Muscle layer of duodenum (tissue), 2 donors: ENCODE measurements at regions not wholly inside any gene's neighbourhood (a gene's known extent, or its start where the extent isn't known, plus 50 kb on each side); places are given as distances from the start of the nearest gene placed in this dataset.

Experiments
- H3K27ac ChIP-seq: one replicate; pipeline ENCODE4 v1.7.0; 2013; ENCODE audit warnings: mild to moderate bottlenecking, low read length
- H3K27me3 ChIP-seq: one replicate; pipeline ENCODE4 v1.7.0; 2013; ENCODE audit warnings: low read depth, mild to moderate bottlenecking, control low read depth, low read length
- H3K36me3 ChIP-seq, 2 donors: one replicate each; pipeline ENCODE4 v1.7.0; 2013; ENCODE audit warnings: low read length in 2 of 2, control low read depth in 1 of 2, mild to moderate bottlenecking in 1 of 2; ENCODE audit not compliant: insufficient read depth in 2 of 2, control insufficient read depth in 1 of 2
- H3K4me1 ChIP-seq, 2 donors: one replicate each; pipeline ENCODE4 v1.7.0; 2013; ENCODE audit warnings: low read length in 2 of 2, mild to moderate bottlenecking in 2 of 2, control low read depth in 1 of 2, moderate library complexity in 1 of 2; ENCODE audit not compliant: insufficient read depth in 2 of 2, control insufficient read depth in 1 of 2
- H3K4me3 ChIP-seq, 2 donors: one replicate each; pipeline ENCODE4 v1.7.0; 2013; ENCODE audit warnings: low read length in 2 of 2, low read depth in 1 of 2, mild to moderate bottlenecking in 1 of 2
- H3K9me3 ChIP-seq, 2 donors: one replicate each; pipeline ENCODE4 v1.7.0; 2013; ENCODE audit warnings: low read length in 2 of 2, control low read depth in 1 of 2, mild to moderate bottlenecking in 1 of 2; ENCODE audit not compliant: control insufficient read depth in 1 of 2
- donor health status: healthy.

GRCh38 chr2:166671801-166672200 is 177.8 kb upstream of the SCN7A start:
- Histone ChIP-seq H3K4me3 (no peak overlapping the region), H3K36me3 (no peaks in the 10 kb centered on the region), H3K9me3 (no peaks in the 10 kb centered on the region), H3K27ac (no peak overlapping the region), H3K27me3 (no peaks in the 10 kb centered on the region), H3K4me1 (no peaks in the 10 kb centered on the region)

- no peaks in the 10 kb centered on the region for H3K36me3 ChIP-seq
- H3K4me3 ChIP-seq, result no peak overlapping the region
- no peaks in the 10 kb centered on the region for H3K27me3 ChIP-seq
- H3K27ac ChIP-seq, result no peak overlapping the region
- no peaks in the 10 kb centered on the region for H3K9me3 ChIP-seq
- no peaks in the 10 kb centered on the region for H3K4me1 ChIP-seq
These were observed 177.2 kb upstream of the SCN7A start for GRCh38 chr2:166671235-166671634.

GRCh38 chr2:166665991-166666940 is 172.2 kb upstream of the SCN7A start:
- H3K4me1 ChIP-seq, result no peaks in the 10 kb centered on the region
- no peak overlapping the region for H3K27ac ChIP-seq
- H3K9me3 ChIP-seq, result no peaks in the 10 kb centered on the region
- no peaks in the 10 kb centered on the region for H3K27me3 ChIP-seq
- H3K36me3 ChIP-seq, result no peaks in the 10 kb centered on the region
- no peak overlapping the region for H3K4me3 ChIP-seq

- H3K27me3 ChIP-seq, result no peaks in the 10 kb centered on the region
- no peak overlapping the region for H3K27ac ChIP-seq
- no peaks in the 10 kb centered on the region for H3K9me3 ChIP-seq
- H3K4me3 ChIP-seq, result no peak overlapping the region
- H3K4me1 ChIP-seq, result no peaks in the 10 kb centered on the region
- no peaks in the 10 kb centered on the region for H3K36me3 ChIP-seq
These were observed 167.8 kb upstream of the SCN7A start for GRCh38 chr2:166661824-166662223.

- Histone ChIP-seq H3K9me3 (no peaks in the 10 kb centered on the region), H3K27me3 (no peaks in the 10 kb centered on the region), H3K36me3 (no peaks in the 10 kb centered on the region), H3K4me1 (no peaks in the 10 kb centered on the region), H3K27ac (no peak overlapping the region), H3K4me3 (no peak overlapping the region)
These were observed 167.3 kb upstream of the SCN7A start for GRCh38 chr2:166661391-166661790.

- Histone ChIP-seq H3K36me3 (no peaks in the 10 kb centered on the region), H3K9me3 (no peaks in the 10 kb centered on the region), H3K27ac (no peak overlapping the region), H3K4me1 (no peaks in the 10 kb centered on the region), H3K27me3 (no peaks in the 10 kb centered on the region), H3K4me3 (no peak overlapping the region)
These were observed 164.9 kb upstream of the SCN7A start for GRCh38 chr2:166658901-166659300.

- Histone ChIP-seq H3K9me3 (no peaks in the 10 kb centered on the region), H3K27ac (no peak overlapping the region), H3K27me3 (no peaks in the 10 kb centered on the region), H3K4me3 (no peak overlapping the region), H3K36me3 (no peaks in the 10 kb centered on the region), H3K4me1 (no peaks in the 10 kb centered on the region)
These were observed 159.2 kb upstream of the SCN7A start for GRCh38 chr2:166653185-166653813.

- H3K9me3 ChIP-seq, result no peaks in the 10 kb centered on the region
- no peaks in the 10 kb centered on the region for H3K27me3 ChIP-seq
- H3K4me3 ChIP-seq, result no peak overlapping the region
- no peaks in the 10 kb centered on the region for H3K4me1 ChIP-seq
- H3K27ac ChIP-seq, result no peak overlapping the region
- H3K36me3 ChIP-seq, result no peaks in the 10 kb centered on the region
These were observed 157.9 kb upstream of the SCN7A start for GRCh38 chr2:166651991-166652390.

- no peaks in the 10 kb centered on the region for H3K36me3 ChIP-seq
- no peak overlapping the region for H3K27ac ChIP-seq
- no peaks in the 10 kb centered on the region for H3K9me3 ChIP-seq
- no peaks in the 10 kb centered on the region for H3K27me3 ChIP-seq
- H3K4me1 ChIP-seq, result no peaks in the 10 kb centered on the region
- no peak overlapping the region for H3K4me3 ChIP-seq
These were observed 157.1 kb upstream of the SCN7A start for GRCh38 chr2:166651080-166651675.

- H3K4me1 ChIP-seq, result no peaks in the 10 kb centered on the region
- no peaks in the 10 kb centered on the region for H3K36me3 ChIP-seq
These were observed 153.9 kb upstream of the SCN7A start for GRCh38 chr2:166647935-166648334.

GRCh38 chr2:166643980-166644379 is 149.9 kb upstream of the SCN7A start:
- H3K9me3 ChIP-seq, result no peaks in the 10 kb centered on the region
- no peaks in the 10 kb centered on the region for H3K27me3 ChIP-seq
- no peaks in the 10 kb centered on the region for H3K36me3 ChIP-seq
- no peak overlapping the region for H3K27ac ChIP-seq
- no peak overlapping the region for H3K4me3 ChIP-seq
- H3K4me1 ChIP-seq, result no peaks in the 10 kb centered on the region

More at GRCh38 chr2:166647935-166648334, 153.9 kb upstream of the SCN7A start:
- no peak overlapping the region for H3K27ac ChIP-seq
- H3K9me3 ChIP-seq, result no peaks in the 10 kb centered on the region
- no peak overlapping the region for H3K4me3 ChIP-seq
- no peaks in the 10 kb centered on the region for H3K27me3 ChIP-seq
